Testis (tissue), 2 donors: ENCODE measurements at regions not wholly inside any gene's neighbourhood (a gene's known extent, or its start where the extent isn't known, plus 50 kb on each side); places are given as distances from the start of the nearest gene placed in this dataset.
"Not testable (repeated sequence)": the region's sequence is repeated elsewhere in the genome, so short reads cannot be mapped to it uniquely, and the experiment has no call there.

ENCODE experiments used
- DNase-seq: peaks from one replicate; pipeline ENCODE4 v3.0.0-alpha.2; 2019
- H3K27ac ChIP-seq, 2 donors: fragments of 200-600 bp; sonication (generic); one replicate each; pipeline ENCODE4 v1.5.1; 2019
- H3K27me3 ChIP-seq: fragments of 200-600 bp; sonication (generic); one replicate; pipeline ENCODE4 v1.5.1; 2019
- H3K36me3 ChIP-seq: fragments of 200-600 bp; sonication (generic); one replicate; pipeline ENCODE4 v1.5.1; 2017; ENCODE audit warnings: low read depth; ENCODE audit errors: missing control alignments
- H3K4me1 ChIP-seq: fragments of 200-600 bp; sonication (generic); one replicate; pipeline ENCODE4 v1.5.1; 2019
- H3K4me3 ChIP-seq, 2 donors: fragments of 200-600 bp; sonication (generic); one replicate each; pipeline ENCODE4 v1.5.1; 2017 to 2019
- H3K9me3 ChIP-seq: fragments of 200-600 bp; sonication (generic); one replicate; pipeline ENCODE4 v1.5.1; 2017
- POLR2A ChIP-seq: fragments of 450-650 bp; IDR thresholded peaks from one replicate; pipeline ENCODE4 v1.6.1; 2017; ENCODE audit warnings: antibody characterized with exemption, mild to moderate bottlenecking, moderate library complexity
- WGBS, 2 donors: methylation state at CpG; one replicate each; pipeline ENCODE4 v1.1.5; 2018; 5-methylcytosine and 5-hydroxymethylcytosine counted together
- intact Hi-C: fragments of 100-400 bp; cut with DNase I; formaldehyde crosslinking; loops from one replicate; pipeline ENCODE4 v1.15.1; 2023; ENCODE audit warnings: low total_unique reads
- TF ChIP-seq, protein P1 (sequence below), 3 experiments: fragments of 450-650 bp in 2 of 3; fragments of 200-600 bp in 1 of 3; sonication (generic) in 1 of 3; IDR thresholded peaks; one replicate each; pipeline ENCODE4 v1.5.1; 2016 to 2019; ENCODE audit warnings: antibody characterized with exemption in 3 of 3, mild to moderate bottlenecking in 2 of 3, moderate library complexity in 1 of 3

DNA sequence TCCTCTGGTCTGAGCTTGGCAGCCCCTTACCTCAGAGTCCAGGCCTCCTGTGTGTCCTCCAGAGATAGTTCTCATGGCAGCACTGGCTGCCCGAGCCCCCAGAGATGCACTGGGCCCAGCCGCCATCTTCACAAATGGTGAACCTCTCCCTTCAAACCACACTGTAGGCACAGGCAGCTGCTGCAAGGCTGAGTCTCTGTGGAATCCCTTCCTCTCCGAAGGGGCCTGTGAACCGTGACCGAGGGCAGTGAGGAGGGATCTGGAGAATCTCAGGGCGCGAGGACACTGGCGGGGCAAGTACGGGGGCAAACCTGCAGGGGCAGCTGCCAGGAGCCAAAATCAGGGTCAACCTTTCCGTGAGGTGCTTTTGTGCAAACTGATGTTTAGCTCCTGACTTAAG lies 69.5 kb upstream of the CFAP46 start:
- no peaks in the 10 kb centered on the region for H3K27me3 ChIP-seq
- 77 to 81% methylated on average over 10 of the region's 10 CpGs for WGBS, 2 donors
- H3K4me3 ChIP-seq: no peak overlapping the region
- TF ChIP-seq, protein P1, sequence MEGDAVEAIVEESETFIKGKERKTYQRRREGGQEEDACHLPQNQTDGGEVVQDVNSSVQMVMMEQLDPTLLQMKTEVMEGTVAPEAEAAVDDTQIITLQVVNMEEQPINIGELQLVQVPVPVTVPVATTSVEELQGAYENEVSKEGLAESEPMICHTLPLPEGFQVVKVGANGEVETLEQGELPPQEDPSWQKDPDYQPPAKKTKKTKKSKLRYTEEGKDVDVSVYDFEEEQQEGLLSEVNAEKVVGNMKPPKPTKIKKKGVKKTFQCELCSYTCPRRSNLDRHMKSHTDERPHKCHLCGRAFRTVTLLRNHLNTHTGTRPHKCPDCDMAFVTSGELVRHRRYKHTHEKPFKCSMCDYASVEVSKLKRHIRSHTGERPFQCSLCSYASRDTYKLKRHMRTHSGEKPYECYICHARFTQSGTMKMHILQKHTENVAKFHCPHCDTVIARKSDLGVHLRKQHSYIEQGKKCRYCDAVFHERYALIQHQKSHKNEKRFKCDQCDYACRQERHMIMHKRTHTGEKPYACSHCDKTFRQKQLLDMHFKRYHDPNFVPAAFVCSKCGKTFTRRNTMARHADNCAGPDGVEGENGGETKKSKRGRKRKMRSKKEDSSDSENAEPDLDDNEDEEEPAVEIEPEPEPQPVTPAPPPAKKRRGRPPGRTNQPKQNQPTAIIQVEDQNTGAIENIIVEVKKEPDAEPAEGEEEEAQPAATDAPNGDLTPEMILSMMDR (IDR thresholded peaks at IDR 0.05): no peak
- TF ChIP-seq POLR2A: no peak
- no peak for DNase-seq
- intact Hi-C loops: no loop called here
- H3K36me3 ChIP-seq: no peaks in the 10 kb centered on the region
- no peaks in the 10 kb centered on the region for H3K4me1 ChIP-seq
- H3K27ac ChIP-seq: no peak overlapping the region
- H3K9me3 ChIP-seq: no peaks in the 10 kb centered on the region

DNA sequence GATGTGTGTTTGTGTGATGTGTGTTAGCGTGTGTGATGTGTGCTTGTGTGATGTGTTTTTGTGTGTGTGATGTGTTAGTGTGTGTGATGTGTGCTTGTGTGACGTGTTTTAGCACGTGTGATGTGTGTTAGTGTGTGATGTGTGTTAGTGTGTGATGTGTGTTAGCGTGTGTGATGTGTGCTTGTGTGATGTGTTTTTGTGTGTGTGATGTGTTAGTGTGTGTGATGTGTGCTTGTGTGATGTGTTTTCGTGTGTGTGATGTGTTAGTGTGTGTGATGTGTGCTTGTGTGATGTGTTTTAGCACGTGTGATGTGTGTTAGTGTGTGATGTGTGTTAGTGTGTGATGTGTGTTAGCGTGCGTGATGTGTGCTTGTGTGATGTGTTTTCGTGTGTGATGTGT lies 69.0 kb upstream of the CFAP46 start:
- H3K4me3 ChIP-seq, intact Hi-C loops: not testable (repeated sequence)
- WGBS, 2 donors: 68 to 72% methylated on average over 9 of the region's 9 CpGs

DNA sequence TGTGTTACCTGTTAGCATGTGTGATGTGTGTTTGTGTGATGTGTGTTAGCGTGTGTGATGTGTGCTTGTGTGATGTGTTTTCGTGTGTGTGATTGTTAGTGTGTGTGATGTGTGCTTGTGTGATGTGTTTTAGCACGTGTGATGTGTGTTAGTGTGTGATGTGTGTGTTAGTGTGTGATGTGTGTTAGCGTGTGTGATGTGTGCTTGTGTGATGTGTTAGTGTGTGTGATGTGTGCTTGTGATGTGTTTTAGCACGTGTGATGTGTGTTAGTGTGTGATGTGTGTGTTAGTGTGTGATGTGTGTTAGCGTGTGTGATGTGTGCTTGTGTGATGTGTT lies 68.4 kb upstream of the CFAP46 start:
- WGBS, 2 donors: 76 to 82% methylated on average over 6 of the region's 6 CpGs
- H3K27ac ChIP-seq, H3K36me3 ChIP-seq, H3K9me3 ChIP-seq, intact Hi-C loops, H3K27me3 ChIP-seq, H3K4me3 ChIP-seq, DNase-seq, H3K4me1 ChIP-seq: not testable (repeated sequence)

More for the DNA sequence above, 69.0 kb upstream of the CFAP46 start:
- DNase-seq, H3K4me1 ChIP-seq, H3K9me3 ChIP-seq, H3K36me3 ChIP-seq, H3K27ac ChIP-seq, H3K27me3 ChIP-seq: not testable (repeated sequence)

DNA sequence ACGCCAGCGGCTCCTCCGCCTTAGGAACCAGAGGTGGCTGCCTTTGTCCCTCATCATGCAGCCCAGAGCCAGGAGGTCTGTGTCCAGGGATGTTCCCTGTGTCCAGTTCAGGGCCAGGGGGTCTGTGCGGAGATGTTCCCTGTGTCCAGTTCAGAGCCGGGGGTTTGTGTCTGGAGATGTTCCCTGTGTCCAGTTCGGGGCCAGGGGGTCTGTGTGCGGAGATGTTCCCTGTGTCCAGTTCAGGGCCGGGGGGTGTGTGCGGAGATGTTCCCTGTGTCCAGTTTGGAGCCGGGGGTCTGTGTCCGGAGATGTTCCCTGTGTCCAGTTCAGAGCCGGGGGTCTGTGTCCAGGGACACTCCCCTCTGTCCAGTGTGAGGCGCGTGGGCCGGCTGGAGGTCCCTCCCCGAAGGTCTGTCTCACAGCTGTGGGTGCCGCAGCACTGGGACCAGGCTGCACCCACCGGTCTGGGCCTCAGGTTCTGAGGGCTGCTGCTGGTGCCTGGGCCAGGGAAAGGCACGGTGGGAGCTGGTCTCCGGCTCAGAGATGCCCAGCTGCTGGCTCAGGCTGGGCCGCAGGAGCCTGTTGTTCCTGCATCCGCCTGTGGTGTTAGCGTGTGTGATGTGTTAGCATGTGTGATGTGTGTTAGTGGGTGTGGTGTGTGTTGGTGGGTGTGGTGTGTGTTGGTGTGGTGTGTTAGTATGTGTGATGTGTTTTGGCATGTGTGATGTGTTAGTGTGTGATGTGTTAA lies 67.9 kb upstream of the CFAP46 start:
- DNase-seq: no peak
- Histone ChIP-seq H3K9me3 (no peaks in the 10 kb centered on the region), H3K4me3 (no peak overlapping the region), H3K27ac (no peak overlapping the region), H3K27me3 (no peaks in the 10 kb centered on the region), H3K36me3 (no peaks in the 10 kb centered on the region), H3K4me1 (no peaks in the 10 kb centered on the region)
- intact Hi-C loops: no loop called here
- TF ChIP-seq, protein P1 (IDR thresholded peaks at IDR 0.05): no peak
- no peak for TF ChIP-seq POLR2A
- WGBS, 2 donors: 79 to 81% methylated on average over 20 to 23 of the region's 23 CpGs

DNA sequence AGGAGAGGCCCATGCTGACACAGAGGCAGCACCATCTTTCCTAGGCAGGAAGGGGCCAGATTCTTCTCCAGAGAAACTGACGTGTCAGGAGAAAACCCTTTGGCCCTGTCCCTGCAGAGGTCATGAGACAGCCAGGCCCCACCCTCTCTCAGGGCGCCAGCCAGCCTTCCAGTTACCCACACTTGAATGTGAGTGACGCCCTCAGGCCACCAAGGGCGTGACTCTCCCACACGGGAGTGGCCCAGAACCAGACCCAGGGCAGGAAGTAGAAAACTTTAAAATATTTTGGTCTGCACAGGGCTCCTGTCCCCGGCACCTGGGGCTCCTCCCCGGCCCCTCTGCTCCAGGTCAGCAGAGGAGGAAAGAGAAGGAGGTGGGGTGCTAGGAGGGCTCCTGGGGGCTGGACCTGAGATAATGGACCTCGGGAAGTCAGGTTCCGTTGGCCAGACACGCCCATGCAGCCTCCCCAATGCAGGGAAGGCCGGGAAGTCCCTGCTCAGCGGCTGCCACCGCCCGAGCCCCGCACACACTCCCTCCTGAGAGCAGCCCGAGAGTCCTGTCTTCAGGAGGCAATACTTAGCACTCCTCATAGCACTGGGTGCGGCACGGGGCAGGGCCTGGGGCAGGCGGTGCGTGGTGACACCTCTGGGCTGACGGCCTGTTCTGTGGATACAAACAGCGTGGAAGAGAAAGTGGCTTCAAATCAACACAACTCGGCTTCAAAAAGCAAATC lies 67.0 kb upstream of the CFAP46 start:
- Histone ChIP-seq H3K4me1 (no peaks in the 10 kb centered on the region), H3K36me3 (no peaks in the 10 kb centered on the region), H3K4me3 (no peak overlapping the region), H3K9me3 (no peaks in the 10 kb centered on the region), H3K27ac (peak overlapping the region in 1 of 2 donors; percentile 39), H3K27me3 (no peaks in the 10 kb centered on the region)
- WGBS, 2 donors: 69 to 73% methylated on average over 20 to 23 of the region's 23 CpGs
- intact Hi-C loops: no loop called here
- TF ChIP-seq, protein P1 (IDR thresholded peaks at IDR 0.05): no peak
- TF ChIP-seq POLR2A: no peak
- peak; percentile 63 for DNase-seq
